Activated CD4-positive, alpha-beta T cell treated with anti-CD3 and anti-CD28 coated beads, Interleukin-10, Interleukin-2, amounts not matched to agents 100 ng/mL and 50 ng/mL, durations not matched to agents 16 hours and 8 hours (primary cell): ENCODE measurements at regions not wholly inside any gene's neighbourhood (a gene's known extent, or its start where the extent isn't known, plus 50 kb on each side); places are given as distances from the start of the nearest gene placed in this dataset.
"Not testable (repeated sequence)": the region's sequence is repeated elsewhere in the genome, so short reads cannot be mapped to it uniquely, and the experiment has no call there.

Experiments
- DNase-seq: peaks from one replicate; pipeline ENCODE4 v3.0.0-alpha.2; 2020

- DNase-seq = no peak
Measured at GRCh38 chr12:41653386-41654326, 465.5 kb downstream of the PDZRN4 start.

- no peak for DNase-seq
Measured at GRCh38 chr12:41652981-41653380, 464.9 kb downstream of the PDZRN4 start.

GRCh38 chr12:41645624-41646023 lies 457.5 kb downstream of the PDZRN4 start:
- no peak for DNase-seq

GRCh38 chr12:41642808-41643207 lies 454.7 kb downstream of the PDZRN4 start:
- DNase-seq = not testable (repeated sequence)

GRCh38 chr12:41636653-41637052 lies 448.5 kb downstream of the PDZRN4 start:
- DNase-seq = no peak

GRCh38 chr12:41635626-41636364 lies 447.7 kb downstream of the PDZRN4 start:
- no peak for DNase-seq

GRCh38 chr12:41634091-41634490 lies 446.0 kb downstream of the PDZRN4 start:
- DNase-seq = no peak

GRCh38 chr12:41629611-41630010 lies 441.5 kb downstream of the PDZRN4 start:
- no peak for DNase-seq

- no peak for DNase-seq
Measured at GRCh38 chr12:41627476-41627875, 439.4 kb downstream of the PDZRN4 start.

- no peak for DNase-seq
Measured at GRCh38 chr12:41624571-41624970, 436.5 kb downstream of the PDZRN4 start.
